Activated CD4-positive, alpha-beta T cell treated with anti-CD3 and anti-CD28 coated beads, Interleukin-2, amount 50 U/mL, for 4 hours (primary cell): ENCODE measurements at regions not wholly inside any gene's neighbourhood (a gene's known extent, or its start where the extent isn't known, plus 50 kb on each side); places are given as distances from the start of the nearest gene placed in this dataset.
A peak's percentile ranks its signal among the peaks of the same experiment; 100 is the strongest.
"Not testable (repeated sequence)": the region's sequence is repeated elsewhere in the genome, so short reads cannot be mapped to it uniquely, and the experiment has no call there.

Experiments used
- DNase-seq, 2 experiments: peaks; one replicate each; pipeline ENCODE4 v3.0.0-alpha.2; 2020

GRCh38 chr4:18621186-18621585, 599.6 kb upstream of the LCORL start:
- DNase-seq, result no peak

GRCh38 chr4:18616720-18617119, 595.2 kb upstream of the LCORL start:
- DNase-seq, result no peak

GRCh38 chr4:18611026-18611425, 589.5 kb upstream of the LCORL start:
- DNase-seq, result no peak

GRCh38 chr4:18608908-18609533, 587.5 kb upstream of the LCORL start:
- no peak for DNase-seq

GRCh38 chr4:18602610-18603009, 581.1 kb upstream of the LCORL start:
- DNase-seq, result not testable (repeated sequence)

- peak; percentile 15 to 18 for DNase-seq
These were observed 571.9 kb upstream of the LCORL start for GRCh38 chr4:18593297-18594002.

- no peak for DNase-seq
These were observed 561.3 kb upstream of the LCORL start for GRCh38 chr4:18582841-18583240.

- no peak for DNase-seq
These were observed 556.8 kb upstream of the LCORL start for GRCh38 chr4:18578307-18578706.

- DNase-seq, result no peak
These were observed 550.9 kb upstream of the LCORL start for GRCh38 chr4:18572481-18572880.

- DNase-seq, result no peak
These were observed 549.8 kb upstream of the LCORL start for GRCh38 chr4:18571301-18571761.

- DNase-seq, result no peak
These were observed 548.8 kb upstream of the LCORL start for GRCh38 chr4:18570370-18570769.

- no peak for DNase-seq
These were observed 547.0 kb upstream of the LCORL start for GRCh38 chr4:18568600-18568999.

GRCh38 chr4:18566970-18567799, 545.6 kb upstream of the LCORL start:
- no peak for DNase-seq

GRCh38 chr4:18559492-18559891, 537.9 kb upstream of the LCORL start:
- no peak for DNase-seq

GRCh38 chr4:18556402-18556801, 534.8 kb upstream of the LCORL start:
- DNase-seq, result no peak

GRCh38 chr4:18540349-18540748, 518.8 kb upstream of the LCORL start:
- no peak for DNase-seq

GRCh38 chr4:18538121-18538520, 516.6 kb upstream of the LCORL start:
- DNase-seq, result no peak

GRCh38 chr4:18536428-18536827, 514.9 kb upstream of the LCORL start:
- no peak for DNase-seq

- DNase-seq, result no peak
These were observed 514.4 kb upstream of the LCORL start for GRCh38 chr4:18535948-18536347.

- no peak for DNase-seq
These were observed 511.8 kb upstream of the LCORL start for GRCh38 chr4:18533262-18533775.

- no peak for DNase-seq
These were observed 510.2 kb upstream of the LCORL start for GRCh38 chr4:18531731-18532130.

- DNase-seq, result no peak
These were observed 507.9 kb upstream of the LCORL start for GRCh38 chr4:18529482-18529881.

- DNase-seq, result no peak
These were observed 503.1 kb upstream of the LCORL start for GRCh38 chr4:18524667-18525066.

GRCh38 chr4:18518098-18518497, 496.5 kb upstream of the LCORL start:
- DNase-seq, result no peak
